Transverse colon (tissue), 4 donors: ENCODE measurements at regions not wholly inside any gene's neighbourhood (a gene's known extent, or its start where the extent isn't known, plus 50 kb on each side); places are given as distances from the start of the nearest gene placed in this dataset.

Experiments used
- EP300 ChIP-seq: sonication (generic); formaldehyde crosslinking; IDR thresholded peaks from one replicate; pipeline ENCODE4 v1.6.1; 2017; ENCODE audit warnings: antibody characterized with exemption, low read depth
- POLR2A ChIP-seq: fragments of 450-650 bp; IDR thresholded peaks from one replicate; pipeline ENCODE4 v1.6.1; 2016; ENCODE audit warnings: antibody characterized with exemption, mild to moderate bottlenecking, moderate library complexity
- POLR2AphosphoS5 ChIP-seq, 3 donors: sonication (generic); formaldehyde crosslinking; IDR thresholded peaks; one replicate each; pipeline ENCODE4 v1.6.1; 2016; ENCODE audit warnings: antibody characterized with exemption in 3 of 3
- TF ChIP-seq, protein P1 (sequence below), 5 experiments: fragments of 200-600 bp in 3 of 5; fragments of 450-650 bp in 2 of 5; sonication (generic) in 3 of 5; IDR thresholded peaks; 1 replicate in 2 of 5; 2 replicates in 3 of 5; pipeline ENCODE4 v1.5.1; 2016 to 2017; ENCODE audit warnings: antibody characterized with exemption in 5 of 5, inconsistent platforms in 3 of 5, mild to moderate bottlenecking in 2 of 5, moderate library complexity in 1 of 5

DNA sequence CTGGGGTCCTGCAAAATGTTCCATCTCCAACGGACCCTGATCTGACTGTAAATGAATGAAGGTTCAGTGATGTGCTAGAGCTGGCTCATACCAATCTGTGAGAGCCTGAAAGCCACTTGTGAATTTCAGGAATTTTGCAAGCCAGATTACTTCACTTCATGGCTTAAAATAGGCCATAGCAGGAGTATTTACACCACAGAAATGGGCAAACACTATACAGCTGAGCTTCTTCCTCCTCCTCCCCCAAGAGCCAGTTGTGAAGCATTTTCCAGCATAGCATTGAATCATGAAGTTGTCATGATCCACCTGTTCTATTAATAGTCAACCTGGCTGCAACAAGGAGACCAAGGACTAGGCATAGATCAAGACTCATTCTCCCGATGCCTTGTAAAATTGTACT is 141.3 kb upstream of the RASSF8 start:
- TF ChIP-seq, protein P1, sequence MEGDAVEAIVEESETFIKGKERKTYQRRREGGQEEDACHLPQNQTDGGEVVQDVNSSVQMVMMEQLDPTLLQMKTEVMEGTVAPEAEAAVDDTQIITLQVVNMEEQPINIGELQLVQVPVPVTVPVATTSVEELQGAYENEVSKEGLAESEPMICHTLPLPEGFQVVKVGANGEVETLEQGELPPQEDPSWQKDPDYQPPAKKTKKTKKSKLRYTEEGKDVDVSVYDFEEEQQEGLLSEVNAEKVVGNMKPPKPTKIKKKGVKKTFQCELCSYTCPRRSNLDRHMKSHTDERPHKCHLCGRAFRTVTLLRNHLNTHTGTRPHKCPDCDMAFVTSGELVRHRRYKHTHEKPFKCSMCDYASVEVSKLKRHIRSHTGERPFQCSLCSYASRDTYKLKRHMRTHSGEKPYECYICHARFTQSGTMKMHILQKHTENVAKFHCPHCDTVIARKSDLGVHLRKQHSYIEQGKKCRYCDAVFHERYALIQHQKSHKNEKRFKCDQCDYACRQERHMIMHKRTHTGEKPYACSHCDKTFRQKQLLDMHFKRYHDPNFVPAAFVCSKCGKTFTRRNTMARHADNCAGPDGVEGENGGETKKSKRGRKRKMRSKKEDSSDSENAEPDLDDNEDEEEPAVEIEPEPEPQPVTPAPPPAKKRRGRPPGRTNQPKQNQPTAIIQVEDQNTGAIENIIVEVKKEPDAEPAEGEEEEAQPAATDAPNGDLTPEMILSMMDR (IDR thresholded peaks at IDR 0.05): no peak
- TF ChIP-seq POLR2A (no peak), EP300 (no peak), POLR2AphosphoS5 (IDR thresholded peaks at IDR 0.05) (no peak)
